Activated naive CD8-positive, alpha-beta T cell treated with anti-CD3 and anti-CD28 coated beads, Interleukin-2, amount 10 ng/mL, durations not matched to agents 7 days and 5 days (primary cell): ENCODE measurements at regions not wholly inside any gene's neighbourhood (a gene's known extent, or its start where the extent isn't known, plus 50 kb on each side); places are given as distances from the start of the nearest gene placed in this dataset.

Experiments
- ATAC-seq: fragments of 150-1000 bp; cut with Tn5 transposase; one replicate; pipeline ENCODE4 v1.10.0; 2021; ENCODE audit warnings: low read depth, moderate library complexity
- POLR2A ChIA-PET: fragments of 350-600 bp; sonication (Branson Sonifier 250); formaldehyde crosslinking; loops from one replicate; lab custom pipeline; 2021; ENCODE audit warnings: antibody characterized with exemption; lab: Charles Lee
- DNase-seq: peaks from one replicate; pipeline ENCODE4 v3.0.0; 2021
- H3K27ac Mint-ChIP-seq: one replicate; pipeline ENCODE4 v1.8.0; 2022; ENCODE audit warnings: mild to moderate bottlenecking, mixed read lengths
- H3K27me3 Mint-ChIP-seq: one replicate; pipeline ENCODE4 v1.8.0; 2022; ENCODE audit warnings: mild to moderate bottlenecking, moderate library complexity, mixed read lengths
- H3K36me3 Mint-ChIP-seq: one replicate; pipeline ENCODE4 v1.8.0; 2021; ENCODE audit warnings: mild to moderate bottlenecking, mixed read lengths
- H3K4me1 Mint-ChIP-seq: one replicate; pipeline ENCODE4 v1.8.0; 2021; ENCODE audit warnings: mixed read lengths
- H3K4me3 Mint-ChIP-seq: one replicate; pipeline ENCODE4 v1.8.0; 2022; ENCODE audit warnings: mild to moderate bottlenecking, moderate library complexity, mixed read lengths
- H3K9me3 Mint-ChIP-seq: one replicate; pipeline ENCODE4 v1.8.0; 2021; ENCODE audit warnings: mixed read lengths

GRCh38 chr11:17157761-17158160 is 50.0 kb downstream of the PIK3C2A start:
- DNase-seq (no peak), ATAC-seq (no peak)
- Mint-ChIP-seq H3K9me3 (no peaks in the 10 kb centered on the region), H3K27ac (no peak overlapping the region), H3K4me1 (peaks cover 22% of the 10 kb centered on the region), H3K27me3 (no peaks in the 10 kb centered on the region), H3K4me3 (no peak overlapping the region), H3K36me3 (peaks cover 16% of the 10 kb centered on the region)
- POLR2A ChIA-PET, result no interaction called here

- DNase-seq (no peak), ATAC-seq (no peak)
- Mint-ChIP-seq H3K4me3 (no peak overlapping the region), H3K4me1 (peaks cover 8% of the 10 kb centered on the region), H3K9me3 (no peaks in the 10 kb centered on the region), H3K36me3 (peaks cover 16% of the 10 kb centered on the region), H3K27me3 (no peaks in the 10 kb centered on the region), H3K27ac (no peak overlapping the region)
- POLR2A ChIA-PET, result interaction anchor here (0.6 kb wide), 1 partner anchor 96 kb away, joined by 8 read pairs; no protein-coding TSS in a partner anchor
Measured at GRCh38 chr11:17156283-17156682, 51.5 kb downstream of the PIK3C2A start.

- Mint-ChIP-seq H3K9me3 (no peaks in the 10 kb centered on the region), H3K4me3 (no peak overlapping the region), H3K4me1 (peaks cover 5% of the 10 kb centered on the region), H3K36me3 (peaks cover 13% of the 10 kb centered on the region), H3K27ac (no peak overlapping the region), H3K27me3 (no peaks in the 10 kb centered on the region)
- ATAC-seq (no peak), DNase-seq (no peak)
- POLR2A ChIA-PET, result no interaction called here
Measured at GRCh38 chr11:17154409-17155159, 53.2 kb downstream of the PIK3C2A start.

- ATAC-seq (no peak), DNase-seq (no peak)
- Mint-ChIP-seq H3K4me3 (no peak overlapping the region), H3K9me3 (no peaks in the 10 kb centered on the region), H3K4me1 (peaks cover 5% of the 10 kb centered on the region), H3K27ac (no peak overlapping the region), H3K27me3 (no peaks in the 10 kb centered on the region), H3K36me3 (peaks cover 13% of the 10 kb centered on the region)
- POLR2A ChIA-PET, result no interaction called here
Measured at GRCh38 chr11:17153757-17154156, 54.0 kb downstream of the PIK3C2A start.

- Mint-ChIP-seq H3K4me1 (peaks cover 5% of the 10 kb centered on the region), H3K27me3 (no peaks in the 10 kb centered on the region), H3K27ac (no peak overlapping the region), H3K9me3 (no peaks in the 10 kb centered on the region), H3K36me3 (peaks cover 17% of the 10 kb centered on the region), H3K4me3 (no peak overlapping the region)
- POLR2A ChIA-PET, result no interaction called here
- no peak for ATAC-seq
- DNase-seq, result no peak
Measured at GRCh38 chr11:17152306-17152705, 55.5 kb downstream of the PIK3C2A start.

GRCh38 chr11:17150521-17150920 is 57.3 kb downstream of the PIK3C2A start:
- Mint-ChIP-seq H3K27ac (no peak overlapping the region), H3K4me1 (peaks cover 5% of the 10 kb centered on the region), H3K9me3 (no peaks in the 10 kb centered on the region), H3K4me3 (no peak overlapping the region), H3K27me3 (no peaks in the 10 kb centered on the region), H3K36me3 (peaks cover 18% of the 10 kb centered on the region)
- POLR2A ChIA-PET, result no interaction called here
- no peak for DNase-seq
- no peak for ATAC-seq

- ATAC-seq (no peak), DNase-seq (no peak)
- Mint-ChIP-seq H3K36me3 (peaks cover 17% of the 10 kb centered on the region), H3K27ac (no peak overlapping the region), H3K4me3 (no peak overlapping the region), H3K4me1 (no peaks in the 10 kb centered on the region), H3K9me3 (no peaks in the 10 kb centered on the region), H3K27me3 (no peaks in the 10 kb centered on the region)
- POLR2A ChIA-PET, result no interaction called here
Measured at GRCh38 chr11:17148536-17148935, 59.2 kb downstream of the PIK3C2A start.

- peaks cover 26% of the 10 kb centered on the region for H3K36me3 Mint-ChIP-seq
- H3K4me3 Mint-ChIP-seq, result no peak overlapping the region
- no peaks in the 10 kb centered on the region for H3K27me3 Mint-ChIP-seq
Measured at GRCh38 chr11:17145972-17146371, 61.8 kb downstream of the PIK3C2A start.

GRCh38 chr11:17142450-17142849 is 65.0 kb upstream of the RPS13 start:
- DNase-seq, result no peak
- no peaks in the 10 kb centered on the region for H3K4me1 Mint-ChIP-seq
- no peaks in the 10 kb centered on the region for H3K27me3 Mint-ChIP-seq
- peaks cover 30% of the 10 kb centered on the region for H3K36me3 Mint-ChIP-seq
- POLR2A ChIA-PET, result no interaction called here
- no peak for ATAC-seq
- H3K9me3 Mint-ChIP-seq, result no peaks in the 10 kb centered on the region
- no peak overlapping the region for H3K27ac Mint-ChIP-seq
- no peak overlapping the region for H3K4me3 Mint-ChIP-seq

More at GRCh38 chr11:17145972-17146371, 61.8 kb downstream of the PIK3C2A start:
- POLR2A ChIA-PET, result no interaction called here
- H3K9me3 Mint-ChIP-seq, result no peaks in the 10 kb centered on the region
- no peak overlapping the region for H3K27ac Mint-ChIP-seq
- DNase-seq (no peak), ATAC-seq (no peak)
- no peaks in the 10 kb centered on the region for H3K4me1 Mint-ChIP-seq

- POLR2A ChIA-PET, result no interaction called here
- Mint-ChIP-seq H3K9me3 (no peaks in the 10 kb centered on the region), H3K4me1 (no peaks in the 10 kb centered on the region), H3K27me3 (no peaks in the 10 kb centered on the region), H3K4me3 (no peak overlapping the region), H3K27ac (no peak overlapping the region), H3K36me3 (peaks cover 25% of the 10 kb centered on the region)
- DNase-seq (no peak), ATAC-seq (no peak)
Measured at GRCh38 chr11:17141156-17141555, 63.7 kb upstream of the RPS13 start.

GRCh38 chr11:17138562-17138961 is 61.1 kb upstream of the RPS13 start:
- ATAC-seq, result no peak
- Mint-ChIP-seq H3K36me3 (peaks cover 19% of the 10 kb centered on the region), H3K4me3 (no peak overlapping the region), H3K27ac (no peak overlapping the region), H3K9me3 (no peaks in the 10 kb centered on the region), H3K27me3 (no peaks in the 10 kb centered on the region), H3K4me1 (no peaks in the 10 kb centered on the region)
- no peak for DNase-seq
- POLR2A ChIA-PET, result interaction anchor here (0.7 kb wide), 1 partner anchor 319 kb away, joined by 3 read pairs; no protein-coding TSS in a partner anchor

GRCh38 chr11:17135916-17136683 is 58.6 kb upstream of the RPS13 start:
- H3K27ac Mint-ChIP-seq, result no peak overlapping the region
- H3K4me3 Mint-ChIP-seq, result no peak overlapping the region
- H3K9me3 Mint-ChIP-seq, result no peaks in the 10 kb centered on the region
- POLR2A ChIA-PET, result no interaction called here
- peaks cover 14% of the 10 kb centered on the region for H3K36me3 Mint-ChIP-seq
- no peaks in the 10 kb centered on the region for H3K27me3 Mint-ChIP-seq
- no peak for DNase-seq
- H3K4me1 Mint-ChIP-seq, result no peaks in the 10 kb centered on the region
- ATAC-seq, result no peak

- POLR2A ChIA-PET, result no interaction called here
- Mint-ChIP-seq H3K27ac (no peak overlapping the region), H3K27me3 (no peaks in the 10 kb centered on the region), H3K4me3 (no peak overlapping the region), H3K4me1 (no peaks in the 10 kb centered on the region), H3K36me3 (peaks cover 17% of the 10 kb centered on the region), H3K9me3 (no peaks in the 10 kb centered on the region)
- ATAC-seq, result no peak
- DNase-seq, result no peak
Measured at GRCh38 chr11:17132654-17133053, 55.2 kb upstream of the RPS13 start.

- H3K4me3 Mint-ChIP-seq, result no peak overlapping the region
Measured at GRCh38 chr11:17129003-17129402, 51.5 kb upstream of the RPS13 start.

More at GRCh38 chr11:17129003-17129402, 51.5 kb upstream of the RPS13 start:
- Mint-ChIP-seq H3K36me3 (peaks cover 14% of the 10 kb centered on the region), H3K4me1 (no peaks in the 10 kb centered on the region), H3K9me3 (no peaks in the 10 kb centered on the region), H3K27me3 (no peaks in the 10 kb centered on the region), H3K27ac (no peak overlapping the region)
- POLR2A ChIA-PET, result no interaction called here
- ATAC-seq (no peak), DNase-seq (no peak)
